ENCODE measurements at regions not wholly inside any gene's neighbourhood (a gene's known extent, or its start where the extent isn't known, plus 50 kb on each side); places are given as distances from the start of the nearest gene placed in this dataset.
"Not testable (repeated sequence)": the region's sequence is repeated elsewhere in the genome, so short reads cannot be mapped to it uniquely, and the experiment has no call there.

GRCh38 chr2:89234818-89235466 is 543.5 kb downstream of the RPIA start:
- DNase-seq = not testable (repeated sequence)

- not testable (repeated sequence) for DNase-seq
These were observed 545.5 kb downstream of the RPIA start for GRCh38 chr2:89236832-89237450.

GRCh38 chr2:89237783-89238182 is 546.3 kb downstream of the RPIA start:
- not testable (repeated sequence) for DNase-seq

- DNase-seq = not testable (repeated sequence)
These were observed 551.7 kb downstream of the RPIA start for GRCh38 chr2:89243114-89243700.

- DNase-seq = not testable (repeated sequence)
These were observed 552.9 kb downstream of the RPIA start for GRCh38 chr2:89244407-89244806.

- DNase-seq = not testable (repeated sequence)
These were observed 554.0 kb downstream of the RPIA start for GRCh38 chr2:89245478-89245877.

- not testable (repeated sequence) for DNase-seq
These were observed 554.6 kb downstream of the RPIA start for GRCh38 chr2:89246027-89246426.

GRCh38 chr2:89246620-89247019 is 555.1 kb downstream of the RPIA start:
- not testable (repeated sequence) for DNase-seq

- not testable (repeated sequence) for DNase-seq
These were observed 563.5 kb downstream of the RPIA start for GRCh38 chr2:89255013-89255412.

GRCh38 chr2:89273443-89273842 is 582.0 kb downstream of the RPIA start:
- not testable (repeated sequence) for DNase-seq

GRCh38 chr2:89280536-89280935 is 589.1 kb downstream of the RPIA start:
- not testable (repeated sequence) for DNase-seq

GRCh38 chr2:89286448-89287080 is 595.1 kb downstream of the RPIA start:
- DNase-seq = not testable (repeated sequence)

- not testable (repeated sequence) for DNase-seq
These were observed 595.6 kb downstream of the RPIA start for GRCh38 chr2:89287084-89287483.

GRCh38 chr2:89291717-89292298 is 600.3 kb downstream of the RPIA start:
- not testable (repeated sequence) for DNase-seq

- not testable (repeated sequence) for DNase-seq
These were observed 601.9 kb downstream of the RPIA start for GRCh38 chr2:89293399-89293798.

GRCh38 chr2:89294335-89294734 is 602.9 kb downstream of the RPIA start:
- DNase-seq = not testable (repeated sequence)

- DNase-seq = not testable (repeated sequence)
These were observed 605.4 kb downstream of the RPIA start for GRCh38 chr2:89296820-89297398.

GRCh38 chr2:89299196-89299595 is 607.7 kb downstream of the RPIA start:
- not testable (repeated sequence) for DNase-seq

GRCh38 chr2:89305623-89306022 is 614.1 kb downstream of the RPIA start:
- not testable (repeated sequence) for DNase-seq

- not testable (repeated sequence) for DNase-seq
These were observed 615.6 kb downstream of the RPIA start for GRCh38 chr2:89306869-89307637.

- DNase-seq = not testable (repeated sequence)
These were observed 627.5 kb downstream of the RPIA start for GRCh38 chr2:89318990-89319389.

GRCh38 chr2:89325894-89326293 is 634.4 kb downstream of the RPIA start:
- DNase-seq = not testable (repeated sequence)

Data from bone marrow (tissue), 2 donors.